Breast epithelium (tissue), 3 donors: ENCODE measurements at regions not wholly inside any gene's neighbourhood (a gene's known extent, or its start where the extent isn't known, plus 50 kb on each side); places are given as distances from the start of the nearest gene placed in this dataset.

ENCODE experiments used
- CTCF ChIP-seq, 3 donors: fragments of 450-650 bp; IDR thresholded peaks; one replicate each; pipeline ENCODE4 v1.5.1; 2016 to 2017; ENCODE audit warnings: antibody characterized with exemption in 3 of 3, mild to moderate bottlenecking in 3 of 3, moderate library complexity in 3 of 3
- POLR2A ChIP-seq: fragments of 450-650 bp; IDR thresholded peaks from one replicate; pipeline ENCODE4 v1.6.1; 2016; ENCODE audit warnings: antibody characterized with exemption, mild to moderate bottlenecking, moderate library complexity
- POLR2AphosphoS5 ChIP-seq, 3 donors: sonication (generic); formaldehyde crosslinking; IDR thresholded peaks; one replicate each; pipeline ENCODE4 v1.6.1; 2017; ENCODE audit warnings: antibody characterized with exemption in 3 of 3

GRCh38 chr5:20604992-20605391 is 617.0 kb upstream of the CDH18 start:
- no peak for TF ChIP-seq POLR2AphosphoS5 (IDR thresholded peaks at IDR 0.05)
- no peak for TF ChIP-seq CTCF (IDR thresholded peaks at IDR 0.05)
- no peak for TF ChIP-seq POLR2A
